COLO668 (cell line): ENCODE measurements at regions not wholly inside any gene's neighbourhood (a gene's known extent, or its start where the extent isn't known, plus 50 kb on each side); places are given as distances from the start of the nearest gene placed in this dataset.
"Not testable (repeated sequence)": the region's sequence is repeated elsewhere in the genome, so short reads cannot be mapped to it uniquely, and the experiment has no call there.

Experiments
- DNase-seq: peaks from one replicate; lab custom pipeline; 2025; ENCODE audit not compliant: unreplicated experiment; lab: John Stamatoyannopoulos, UW

DNA sequence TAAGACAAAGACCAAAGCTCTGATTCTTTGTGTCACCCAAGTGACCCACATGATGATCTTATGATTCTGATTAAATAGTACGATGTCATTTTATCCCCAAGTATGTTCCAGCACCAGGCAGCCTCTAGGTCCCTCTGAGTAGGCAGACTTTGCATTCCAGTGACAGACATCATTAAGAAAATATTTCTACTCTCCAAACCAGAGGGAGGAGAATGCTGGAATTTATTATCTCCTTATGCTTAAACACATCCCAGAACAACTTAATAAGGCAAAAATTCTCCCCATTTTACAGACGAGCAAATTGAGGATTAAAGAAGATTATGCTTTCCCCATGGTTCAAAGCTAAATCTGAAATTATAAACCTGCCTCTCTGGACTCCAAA, 192.8 kb upstream of the CDH11 start:
- no peak for DNase-seq

DNA sequence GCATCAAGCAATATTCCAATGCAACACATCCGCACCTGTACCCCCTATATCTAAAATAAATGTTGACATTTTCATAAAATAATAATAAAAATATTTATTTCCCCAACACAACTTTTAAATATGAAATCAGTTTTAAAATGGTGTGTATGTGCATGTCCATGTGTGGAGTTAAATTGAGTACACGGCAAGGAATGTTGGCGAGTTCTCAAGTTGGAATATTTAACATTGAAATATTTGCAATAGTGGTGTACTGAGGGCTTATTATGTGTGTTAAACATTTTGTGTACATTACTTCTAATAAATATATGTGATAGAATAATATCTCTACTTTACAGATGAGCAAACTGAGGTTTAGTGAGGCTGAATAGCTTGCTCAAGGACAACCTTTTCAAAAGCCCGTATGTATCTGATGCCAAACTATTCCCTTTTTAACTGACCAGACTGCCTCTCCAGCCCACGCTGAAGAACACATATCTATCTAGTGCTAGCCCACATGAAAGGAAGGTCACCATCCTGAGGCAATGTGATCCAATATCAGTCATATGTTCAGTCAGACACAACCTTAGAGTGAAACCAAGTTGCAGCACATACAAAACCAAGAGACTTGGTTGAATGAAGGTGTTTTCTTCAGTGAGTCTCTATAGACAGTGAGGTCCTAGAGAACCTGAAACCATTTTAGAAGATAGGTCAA, 192.2 kb upstream of the CDH11 start:
- DNase-seq, result no peak

DNA sequence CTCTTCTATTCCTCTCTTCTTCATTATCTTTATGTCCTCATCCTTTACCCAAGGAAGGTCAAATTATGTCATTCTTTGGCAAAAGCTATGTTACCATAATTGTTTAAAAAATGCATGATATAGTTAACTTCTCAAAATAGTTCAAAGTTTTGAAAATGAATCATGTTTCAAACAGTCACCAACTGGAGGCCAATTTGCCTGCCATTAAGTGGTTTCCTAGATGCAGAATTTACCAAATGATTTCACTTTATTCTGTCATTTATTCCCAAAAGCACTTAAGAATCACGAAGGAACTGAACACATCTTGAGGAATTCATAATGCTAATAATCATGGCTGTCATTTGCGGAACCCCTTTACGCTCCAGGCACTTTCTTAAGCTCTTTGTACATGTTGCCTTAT, 190.9 kb upstream of the CDH11 start:
- no peak for DNase-seq

DNA sequence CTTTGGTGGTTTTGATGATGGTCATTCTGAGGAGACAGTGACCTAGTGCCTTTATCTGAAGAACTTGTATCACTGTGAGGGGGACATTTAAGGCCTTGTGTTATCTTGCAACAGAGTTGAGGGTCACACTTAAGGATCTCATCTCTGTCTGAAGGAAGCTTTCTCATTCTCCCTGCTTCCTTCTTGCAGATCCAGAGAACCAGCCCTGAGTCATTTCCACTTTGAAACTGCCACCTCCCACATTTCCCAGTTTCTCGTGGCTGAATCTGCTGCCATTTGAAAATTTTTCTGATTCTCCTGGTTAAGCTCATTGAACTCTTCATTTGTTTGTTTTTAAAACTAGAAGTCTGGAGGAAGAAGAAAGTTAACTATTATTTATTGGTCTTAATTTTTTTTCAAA, 190.2 kb upstream of the CDH11 start:
- no peak for DNase-seq

DNA sequence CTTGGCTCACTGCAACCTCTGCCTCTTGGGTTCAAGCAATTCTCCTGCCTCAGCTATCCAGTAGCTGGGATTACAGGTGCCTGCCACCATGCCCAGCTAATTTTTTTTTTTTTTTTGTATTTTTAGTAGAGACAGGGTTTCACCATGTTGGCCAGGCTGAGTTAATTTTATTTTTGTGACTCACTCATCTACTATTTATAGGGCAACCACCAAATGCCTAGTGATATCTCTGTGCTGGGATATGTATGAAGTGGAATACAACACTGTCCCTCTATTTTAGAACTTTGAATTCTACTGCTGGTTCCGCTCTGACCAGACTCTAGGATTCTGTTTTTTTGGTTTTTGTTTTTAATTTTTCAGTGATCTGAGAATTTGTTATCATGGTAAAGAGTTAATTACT, 188.6 kb upstream of the CDH11 start:
- not testable (repeated sequence) for DNase-seq

DNA sequence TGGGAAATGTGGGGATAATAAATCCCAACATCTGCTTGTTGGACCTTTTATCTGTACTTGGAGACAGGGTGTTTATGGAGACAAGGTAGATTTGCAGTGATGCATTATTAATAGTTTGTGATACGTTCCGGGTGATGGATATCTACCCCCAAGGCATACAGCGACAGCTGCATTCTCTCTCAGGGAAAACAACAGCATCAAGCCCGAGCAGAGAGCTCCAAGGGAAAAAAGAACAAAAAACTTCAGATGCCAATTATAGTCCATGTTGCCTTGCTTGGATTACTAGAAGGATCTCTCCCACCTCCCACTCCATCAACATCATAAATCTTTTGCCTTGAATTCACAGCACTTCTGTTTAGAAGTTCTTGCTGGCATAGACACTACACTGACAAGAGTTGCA, 187.5 kb upstream of the CDH11 start:
- peak; percentile 36 for DNase-seq

DNA sequence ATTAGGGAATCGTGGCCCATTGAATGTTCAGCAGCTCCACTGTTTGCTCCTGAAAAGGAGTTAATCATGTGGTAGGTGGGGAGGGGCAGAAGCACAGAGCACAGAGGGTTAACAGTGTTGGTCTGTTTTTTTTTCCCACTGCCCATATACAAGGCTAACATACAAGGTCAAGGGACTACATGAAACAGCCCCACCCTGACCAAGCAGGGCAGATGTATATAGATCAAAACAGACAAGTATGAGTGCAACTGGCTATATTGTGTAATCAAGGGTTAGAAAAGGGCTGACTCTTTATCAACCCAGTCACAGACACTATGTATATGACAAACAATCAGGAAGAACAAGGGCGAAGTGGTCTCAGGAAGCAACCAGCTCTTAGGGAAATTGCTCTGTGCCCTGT, 186.6 kb upstream of the CDH11 start:
- no peak for DNase-seq

DNA sequence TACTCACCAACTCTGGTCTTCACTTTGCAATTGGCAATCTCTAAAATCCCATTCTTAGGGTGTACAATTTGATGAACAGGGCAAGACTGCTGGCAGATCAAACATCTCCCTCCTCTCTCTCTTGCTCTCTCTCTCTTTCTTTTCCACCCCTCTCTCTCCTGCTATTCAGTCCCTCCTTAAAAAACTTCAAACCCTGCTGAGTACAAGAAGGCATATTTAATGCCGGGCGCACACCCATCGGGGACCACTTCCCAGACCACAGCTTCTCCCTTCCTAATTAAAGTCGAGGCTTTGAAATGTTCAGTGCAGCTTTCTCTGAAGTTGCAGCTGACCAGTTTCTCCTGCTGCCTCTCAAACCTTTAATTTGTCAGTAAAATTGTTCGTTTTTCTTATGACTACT, 185.4 kb upstream of the CDH11 start:
- DNase-seq, result no peak

DNA sequence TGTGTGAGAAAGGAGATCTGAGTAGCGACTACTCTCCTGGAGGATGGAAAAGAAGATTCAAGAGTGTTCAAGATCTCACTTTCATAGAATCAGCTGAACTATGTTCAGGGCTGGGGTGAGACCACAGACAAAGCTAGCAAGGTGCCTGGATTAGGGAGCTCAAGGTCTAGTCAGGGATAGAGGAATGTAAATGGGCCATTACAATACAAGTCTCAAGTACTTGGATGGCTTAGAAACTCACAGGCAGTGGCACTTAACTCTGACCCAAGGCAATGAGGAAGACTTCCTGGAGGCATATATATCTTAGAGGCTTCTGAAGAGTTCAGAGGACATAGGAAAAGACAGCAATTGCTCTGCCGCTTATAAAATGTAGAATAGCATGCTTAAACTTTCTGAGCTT, 184.9 kb upstream of the CDH11 start:
- DNase-seq, result no peak

DNA sequence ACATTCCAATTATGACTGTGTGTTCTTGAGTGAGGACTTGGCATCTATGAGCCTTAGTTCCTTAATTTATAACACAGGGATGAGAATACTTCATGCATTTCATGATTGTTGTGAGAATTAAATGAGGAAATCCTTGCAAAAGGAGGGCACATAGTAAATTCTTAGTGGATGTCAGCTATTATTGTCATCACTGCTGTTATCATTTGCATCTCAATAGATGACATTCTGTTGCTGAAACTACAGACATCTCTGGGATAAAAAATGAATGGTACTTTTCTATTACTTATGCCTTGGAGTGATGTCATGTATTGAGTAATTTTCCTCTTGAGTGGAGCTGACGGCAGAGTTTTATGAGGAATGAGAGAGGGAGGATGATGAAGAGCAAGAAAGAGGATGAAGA, 184.4 kb upstream of the CDH11 start:
- no peak for DNase-seq

DNA sequence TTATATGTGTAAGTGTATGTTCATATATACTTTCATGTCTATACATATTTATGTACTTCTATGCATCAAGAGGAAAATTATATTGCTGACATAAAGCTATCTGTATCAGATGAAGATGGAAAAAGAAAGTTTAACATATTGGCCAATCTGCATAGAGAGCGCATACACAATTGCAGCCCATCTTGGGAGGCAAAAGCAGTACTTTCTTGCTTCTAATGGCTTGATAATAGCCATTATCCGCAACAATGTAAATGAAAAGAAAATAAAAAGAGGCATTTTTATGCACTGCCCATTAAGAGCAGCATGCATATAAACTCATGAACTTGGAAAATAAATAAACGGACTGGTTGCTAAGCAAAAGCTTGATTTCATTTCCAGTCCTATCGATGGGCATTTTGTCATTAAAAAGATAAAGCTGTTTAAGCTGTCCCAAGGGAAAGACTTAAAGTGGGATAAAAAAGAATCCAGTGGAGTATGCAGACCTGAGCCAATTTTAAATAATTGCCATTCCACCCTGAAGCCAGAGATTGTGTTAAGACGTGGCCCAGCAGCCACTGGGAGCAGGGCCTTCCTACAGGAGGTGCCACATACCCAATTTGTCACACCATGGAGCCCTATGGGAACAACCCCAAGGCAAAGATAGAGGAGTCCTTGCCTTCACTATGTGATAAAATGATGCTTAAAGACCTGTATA, 183.6 kb upstream of the CDH11 start:
- DNase-seq, result no peak

DNA sequence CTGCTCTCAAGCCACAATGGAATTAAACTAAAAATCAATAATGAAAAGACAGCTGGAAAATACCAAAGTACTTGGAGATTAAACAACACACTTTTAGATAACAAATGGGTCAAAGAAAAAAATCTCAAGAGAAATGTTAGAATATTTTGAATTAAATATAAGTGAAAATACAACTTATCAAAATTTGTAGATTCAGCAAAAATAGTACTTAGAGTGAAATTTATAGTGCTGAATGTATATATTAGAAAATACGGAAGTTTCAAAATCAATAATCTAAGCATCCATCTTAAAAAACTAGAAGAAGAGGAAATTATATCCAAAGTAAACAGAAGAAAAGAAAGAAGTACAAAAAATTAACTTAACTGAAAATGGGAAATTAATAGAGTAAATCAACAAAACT, 179.2 kb upstream of the CDH11 start:
- DNase-seq, result no peak

DNA sequence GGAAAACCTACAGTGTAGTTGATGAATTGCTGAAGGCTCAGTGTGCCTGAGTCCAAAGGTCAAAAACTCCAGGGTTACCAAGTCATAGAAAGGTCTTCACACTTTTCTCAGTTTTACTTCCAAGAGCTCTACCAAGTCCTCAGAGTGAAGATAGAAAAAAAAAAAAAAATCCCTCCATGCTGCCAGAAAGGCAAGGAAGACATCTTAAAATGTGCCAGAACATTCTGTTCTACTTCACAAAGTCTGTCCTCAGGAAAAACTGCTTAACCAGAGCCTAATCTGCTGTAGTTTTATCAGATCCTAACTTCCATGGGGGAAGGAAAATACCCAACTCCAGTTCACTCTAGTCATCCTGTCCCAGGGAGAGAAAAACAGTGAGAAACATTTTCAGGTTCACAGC, 175.6 kb upstream of the CDH11 start:
- DNase-seq, result no peak

DNA sequence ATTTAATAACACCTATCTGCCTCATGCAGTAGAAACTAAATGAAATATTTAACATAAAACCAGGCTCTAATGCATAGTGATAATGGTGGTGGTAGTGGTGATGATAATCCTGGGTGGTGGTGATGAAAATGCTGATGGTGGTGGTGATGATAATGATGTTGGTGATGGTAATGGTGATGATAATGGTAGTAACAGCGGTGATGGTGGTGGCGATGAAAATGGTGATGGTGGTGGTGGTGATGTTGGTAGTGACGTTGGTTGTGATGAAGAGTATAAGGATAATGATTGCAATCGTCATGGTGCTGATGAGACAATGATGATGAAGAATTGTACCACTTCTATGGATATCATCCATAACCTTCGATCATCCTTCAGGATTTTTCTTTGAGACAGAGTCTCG, 173.7 kb upstream of the CDH11 start:
- DNase-seq, result no peak

DNA sequence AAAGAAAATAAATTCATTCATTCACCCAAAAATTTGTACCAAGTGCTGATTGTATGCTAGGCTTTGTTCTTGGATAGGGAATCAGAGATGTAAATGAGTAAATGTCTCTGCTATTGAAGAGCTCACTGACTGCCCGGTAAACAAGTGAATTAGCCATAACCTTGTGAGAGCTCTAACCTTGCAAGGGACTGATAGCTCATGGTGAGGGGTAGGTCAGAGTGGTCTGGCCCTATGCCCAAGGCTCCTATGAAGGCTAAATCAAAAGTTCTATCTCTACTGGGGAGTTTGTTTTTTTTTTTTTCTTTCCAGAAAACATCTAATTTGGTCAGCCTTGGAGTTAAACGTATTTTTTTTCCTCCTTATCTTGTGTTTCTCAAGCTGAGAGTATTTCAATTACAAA, 172.8 kb upstream of the CDH11 start:
- no peak for DNase-seq

DNA sequence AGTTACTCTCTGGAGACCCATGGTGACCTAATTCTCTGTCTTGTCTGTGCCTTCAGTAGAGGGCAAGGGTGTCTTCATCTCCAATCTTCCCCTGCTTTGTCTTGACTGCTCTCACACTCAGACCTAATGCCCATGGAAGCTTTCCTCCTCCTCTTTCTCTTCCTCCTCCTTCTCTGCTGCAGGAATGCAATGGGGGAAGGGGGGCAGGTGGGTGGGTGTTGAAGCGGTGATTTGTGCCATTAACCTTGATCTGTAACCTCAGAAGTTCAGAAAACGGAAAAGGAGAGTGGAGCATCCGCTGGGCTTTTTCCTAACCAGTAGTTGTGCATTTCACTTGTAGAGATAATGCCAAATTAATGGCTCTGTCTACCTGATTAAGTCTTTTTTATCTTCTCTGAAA, 172.3 kb upstream of the CDH11 start:
- DNase-seq, result no peak

DNA sequence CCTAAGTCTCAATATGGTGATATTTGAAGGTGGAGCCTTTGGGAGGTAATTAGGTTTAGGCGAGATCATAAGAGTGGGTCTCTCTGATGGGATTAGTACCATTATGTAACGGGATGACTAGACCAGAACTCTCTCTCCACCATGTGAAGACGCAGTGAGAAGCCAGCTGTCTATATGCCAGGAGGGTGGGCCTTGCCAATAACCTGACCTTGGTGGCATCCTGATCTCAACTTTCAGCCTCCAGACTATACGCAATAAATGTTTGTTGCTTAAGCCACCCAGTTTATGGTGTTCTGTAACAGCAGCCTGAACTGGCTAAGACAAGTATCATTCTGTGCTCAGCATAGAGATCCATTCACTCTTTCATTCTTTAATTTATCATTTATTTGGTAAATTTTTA, 167.2 kb upstream of the CDH11 start:
- no peak for DNase-seq

DNA sequence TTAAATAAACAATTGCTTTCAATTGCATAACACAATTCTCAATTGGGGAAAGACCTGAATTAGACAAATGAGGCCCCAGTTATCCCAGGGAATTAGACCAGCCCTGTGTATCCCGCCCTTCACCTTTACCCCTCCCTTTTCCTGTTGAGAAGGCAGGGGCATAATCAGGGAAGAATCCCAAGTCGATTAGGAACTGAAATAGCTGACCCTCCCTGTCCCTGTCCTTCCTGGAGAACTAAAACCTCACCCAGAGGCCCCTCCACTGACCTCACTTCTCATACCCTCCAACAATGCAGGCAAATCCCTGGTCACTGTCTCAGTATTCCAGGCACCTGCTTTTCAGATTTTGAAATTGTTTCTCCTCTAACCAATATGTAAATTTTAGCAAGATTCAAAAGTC, 165.4 kb upstream of the CDH11 start:
- no peak for DNase-seq

DNA sequence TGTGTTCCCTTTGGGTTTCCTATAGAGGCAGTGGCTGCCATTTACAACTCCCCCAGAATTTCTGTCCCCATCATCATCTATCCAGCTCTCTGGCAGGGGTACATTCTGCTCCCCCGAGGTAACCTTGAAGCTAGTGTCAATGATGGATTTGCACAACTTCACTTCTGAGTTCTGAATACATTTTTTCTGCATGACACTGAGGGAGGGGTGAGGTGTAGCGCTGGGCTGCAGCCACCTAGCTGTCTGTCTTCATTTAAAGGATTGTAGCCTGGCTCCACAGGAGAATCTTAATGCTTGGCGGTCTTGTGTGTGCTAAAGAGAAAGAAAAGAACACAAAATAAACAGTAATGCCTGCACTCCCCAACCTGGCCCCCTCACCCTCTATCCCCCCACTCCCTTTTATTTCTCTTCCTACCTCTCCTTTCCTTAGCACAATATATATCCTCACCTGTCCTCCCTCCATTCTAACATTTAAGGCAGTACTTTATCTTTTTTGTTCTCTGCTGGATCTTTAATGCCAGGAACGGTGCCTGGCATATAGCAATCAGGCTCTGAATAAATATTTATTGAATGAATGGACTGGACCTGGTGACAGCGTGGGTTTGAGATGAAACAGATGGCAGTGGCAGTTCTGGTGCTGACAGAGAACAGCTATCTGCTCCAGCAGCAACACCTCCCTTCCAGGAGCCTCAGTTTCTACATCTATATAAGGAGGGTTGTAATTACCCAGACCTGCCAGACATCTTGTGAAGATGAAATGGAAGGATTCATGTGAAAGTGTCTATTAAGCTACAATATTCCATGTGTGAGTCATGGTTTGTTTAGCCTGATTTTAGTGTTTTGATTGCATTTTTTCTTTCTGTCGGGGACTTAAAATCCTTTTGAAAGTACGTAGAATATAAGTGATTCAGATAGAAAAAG, 163.5 kb upstream of the CDH11 start:
- DNase-seq, result no peak

DNA sequence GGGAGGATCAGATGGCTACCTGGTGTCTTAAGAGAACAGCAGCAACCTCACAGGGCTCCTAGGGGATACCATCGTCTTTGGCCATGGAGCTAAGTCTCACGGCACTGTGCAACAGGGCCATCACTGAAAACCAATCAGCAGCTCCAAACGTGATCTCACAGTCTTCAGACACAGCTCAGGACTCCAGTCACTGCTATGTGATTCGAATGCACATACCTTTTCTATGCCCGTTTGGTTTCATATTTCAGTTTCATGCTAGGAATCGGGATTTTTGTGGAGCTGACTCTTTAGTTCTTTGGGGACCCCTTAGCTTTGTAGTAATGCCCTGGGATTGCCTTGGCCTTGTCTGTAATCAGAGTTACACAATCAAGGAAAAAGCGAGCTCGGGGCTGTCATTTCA, 162.8 kb upstream of the CDH11 start:
- no peak for DNase-seq

DNA sequence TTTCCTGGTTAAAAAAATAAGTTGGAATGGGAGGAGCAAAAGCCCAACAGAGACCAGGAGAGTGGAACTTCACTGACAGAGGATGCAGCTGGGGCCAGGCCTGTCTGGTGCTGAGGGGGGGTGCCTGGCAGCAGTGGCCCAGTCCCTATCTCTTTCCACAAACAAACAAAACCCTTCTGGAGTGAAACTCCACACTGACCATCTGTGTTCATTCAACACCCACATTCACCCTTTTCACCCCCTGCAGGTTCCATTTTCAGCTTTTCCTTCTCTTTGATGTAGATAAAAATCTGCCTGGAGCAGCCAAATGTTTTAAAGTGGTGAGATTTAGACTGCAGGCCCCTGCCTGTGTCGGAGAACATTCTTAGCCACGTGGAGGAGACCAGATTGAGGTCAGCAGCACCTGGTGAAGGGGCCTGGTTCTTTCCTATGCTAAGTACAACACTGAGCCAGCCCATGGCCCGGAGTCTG, 161.4 kb upstream of the CDH11 start:
- DNase-seq, result no peak

DNA sequence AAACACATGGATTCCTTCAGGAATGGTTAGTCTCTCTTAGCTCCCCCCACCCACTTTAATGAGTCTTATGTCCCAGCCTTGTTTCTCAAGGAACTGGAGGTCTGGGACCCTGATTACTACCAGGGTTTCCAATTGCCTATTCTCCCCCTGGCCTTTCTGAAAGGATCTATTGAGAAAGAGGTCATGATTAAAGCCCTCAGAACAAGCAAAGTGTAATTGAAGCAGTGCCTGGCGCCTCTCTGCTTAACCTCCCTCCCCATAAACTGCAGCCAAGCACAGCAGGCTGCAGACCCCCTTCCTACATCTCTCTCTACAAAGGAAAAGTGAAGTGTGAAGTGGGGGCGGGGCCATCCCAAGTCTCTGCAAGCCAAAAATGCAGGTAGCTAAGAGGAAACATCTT, 159.7 kb upstream of the CDH11 start:
- no peak for DNase-seq
